Natural killer cell (primary cell): ENCODE measurements at regions not wholly inside any gene's neighbourhood (a gene's known extent, or its start where the extent isn't known, plus 50 kb on each side); places are given as distances from the start of the nearest gene placed in this dataset.

Experiments
- ATAC-seq, 3 donors: fragments of 150-1000 bp in 2 of 3; fragments of 200-7000 bp in 1 of 3; cut with Tn5 transposase; 1 replicate in 1 of 3; 2 replicates in 2 of 3; pipeline ENCODE4 v1.10.0; 2021; ENCODE audit warnings: mild to moderate bottlenecking in 2 of 3, moderate library complexity in 2 of 3
- DNase-seq, 2 donors: peaks; one replicate each; pipeline versions ENCODE4 v3.0.0 to v3.0.0-alpha.2; 2013 to 2021; ENCODE audit warnings: mixed read lengths in 1 of 2
- H3K27ac ChIP-seq: one replicate; pipeline ENCODE4 v1.5.1; 2013; ENCODE audit warnings: mild to moderate bottlenecking, low read length
- H3K27me3 ChIP-seq: one replicate; pipeline ENCODE4 v1.6.1; 2013; ENCODE audit warnings: low read length; ENCODE audit not compliant: control insufficient read depth, insufficient read depth
- H3K36me3 ChIP-seq: one replicate; pipeline ENCODE4 v1.6.1; 2013; ENCODE audit warnings: low read length; ENCODE audit not compliant: control insufficient read depth, insufficient read depth
- H3K4me1 ChIP-seq: one replicate; pipeline ENCODE4 v1.6.1; 2013; ENCODE audit warnings: low read length; ENCODE audit not compliant: control insufficient read depth, insufficient read depth
- H3K4me3 ChIP-seq: one replicate; pipeline ENCODE4 v1.5.1; 2013; ENCODE audit warnings: low read length
- H3K9me3 ChIP-seq: one replicate; pipeline ENCODE4 v1.6.1; 2013; ENCODE audit warnings: low read length; ENCODE audit not compliant: control insufficient read depth, insufficient read depth
- H3K27ac Mint-ChIP-seq, 2 donors: one replicate each; pipeline ENCODE4 v1.8.0; 2022; ENCODE audit warnings: mild to moderate bottlenecking in 2 of 2, mixed read lengths in 2 of 2, moderate library complexity in 1 of 2
- H3K27me3 Mint-ChIP-seq, 2 donors: one replicate each; pipeline ENCODE4 v1.8.0; 2022; ENCODE audit warnings: low read depth in 2 of 2, mixed read lengths in 2 of 2
- H3K36me3 Mint-ChIP-seq: one replicate; pipeline ENCODE4 v1.8.0; 2022; ENCODE audit warnings: mixed read lengths
- H3K4me1 Mint-ChIP-seq, 2 donors: one replicate each; pipeline ENCODE4 v1.8.0; 2022; ENCODE audit warnings: mixed read lengths in 2 of 2
- H3K4me3 Mint-ChIP-seq: one replicate; pipeline ENCODE4 v1.8.0; 2022; ENCODE audit warnings: mild to moderate bottlenecking, moderate library complexity, mixed read lengths
- H3K9me3 Mint-ChIP-seq, 2 donors: one replicate each; pipeline ENCODE4 v1.8.0; 2022; ENCODE audit warnings: mixed read lengths in 2 of 2
- WGBS: methylation state at CpG from one replicate; pipeline ENCODE4 v1.1.7; 2013; ENCODE audit warnings: missing lambda C conversion rate; ENCODE audit not compliant: insufficient coverage; 5-methylcytosine and 5-hydroxymethylcytosine counted together
- intact Hi-C: fragments of 100-400 bp; cut with micrococcal nuclease; formaldehyde crosslinking; loops from one replicate; pipeline ENCODE4 v1.14.2; 2022
- TF ChIP-seq, protein P1 (sequence below): fragments of 200-600 bp; IDR thresholded peaks from one replicate; pipeline ENCODE4 v1.8.0; 2022; ENCODE audit warnings: antibody characterized with exemption

DNA sequence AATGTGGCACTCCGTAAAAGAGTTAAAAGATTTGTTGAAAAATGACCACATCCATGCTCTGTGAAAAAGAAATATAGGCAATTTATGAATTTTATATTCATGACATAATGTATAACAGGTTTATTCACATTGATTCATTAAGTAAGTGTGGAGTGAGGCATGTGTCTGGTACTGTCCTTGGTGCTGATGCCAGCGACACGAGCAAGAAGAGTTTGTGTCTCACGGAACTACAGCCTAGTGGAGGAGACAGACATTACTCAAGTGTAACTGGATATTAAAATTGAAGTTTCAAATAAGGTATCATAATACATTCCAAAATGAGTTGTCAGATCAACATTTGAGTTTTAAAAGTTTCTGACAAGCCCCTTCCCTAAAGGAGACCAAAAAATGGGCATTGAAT lies 122.7 kb upstream of the PRNP start:
- H3K36me3 ChIP-seq: no peaks in the 10 kb centered on the region
- H3K9me3 ChIP-seq: no peaks in the 10 kb centered on the region
- H3K27me3 ChIP-seq: peaks cover 7% of the 10 kb centered on the region
- no peak overlapping the region for H3K27ac ChIP-seq
- intact Hi-C loops: no loop called here
- H3K4me3 ChIP-seq: no peak overlapping the region
- Mint-ChIP-seq H3K36me3 (no peaks in the 10 kb centered on the region), H3K27me3 (peaks cover 23 to 62% of the 10 kb centered on the region in 2 donors), H3K27ac (no peak overlapping the region), H3K4me1 (no peaks in the 10 kb centered on the region), H3K4me3 (no peak overlapping the region), H3K9me3 (no peaks in the 10 kb centered on the region)
- 17% methylated on average over 2 of the region's 4 CpGs for WGBS
- DNase-seq: peak in 1 of 2 donors; percentile 25
- TF ChIP-seq, protein P1, sequence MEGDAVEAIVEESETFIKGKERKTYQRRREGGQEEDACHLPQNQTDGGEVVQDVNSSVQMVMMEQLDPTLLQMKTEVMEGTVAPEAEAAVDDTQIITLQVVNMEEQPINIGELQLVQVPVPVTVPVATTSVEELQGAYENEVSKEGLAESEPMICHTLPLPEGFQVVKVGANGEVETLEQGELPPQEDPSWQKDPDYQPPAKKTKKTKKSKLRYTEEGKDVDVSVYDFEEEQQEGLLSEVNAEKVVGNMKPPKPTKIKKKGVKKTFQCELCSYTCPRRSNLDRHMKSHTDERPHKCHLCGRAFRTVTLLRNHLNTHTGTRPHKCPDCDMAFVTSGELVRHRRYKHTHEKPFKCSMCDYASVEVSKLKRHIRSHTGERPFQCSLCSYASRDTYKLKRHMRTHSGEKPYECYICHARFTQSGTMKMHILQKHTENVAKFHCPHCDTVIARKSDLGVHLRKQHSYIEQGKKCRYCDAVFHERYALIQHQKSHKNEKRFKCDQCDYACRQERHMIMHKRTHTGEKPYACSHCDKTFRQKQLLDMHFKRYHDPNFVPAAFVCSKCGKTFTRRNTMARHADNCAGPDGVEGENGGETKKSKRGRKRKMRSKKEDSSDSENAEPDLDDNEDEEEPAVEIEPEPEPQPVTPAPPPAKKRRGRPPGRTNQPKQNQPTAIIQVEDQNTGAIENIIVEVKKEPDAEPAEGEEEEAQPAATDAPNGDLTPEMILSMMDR: no peak
- no peaks in the 10 kb centered on the region for H3K4me1 ChIP-seq
- peak in 2 of 3 donors; percentile 30 to 44 for ATAC-seq

- Mint-ChIP-seq H3K4me3 (no peak overlapping the region), H3K36me3 (no peaks in the 10 kb centered on the region), H3K27me3 (peaks cover 26 to 67% of the 10 kb centered on the region in 2 donors), H3K9me3 (no peaks in the 10 kb centered on the region), H3K27ac (no peak overlapping the region), H3K4me1 (no peaks in the 10 kb centered on the region)
- Histone ChIP-seq H3K36me3 (no peaks in the 10 kb centered on the region), H3K4me1 (no peaks in the 10 kb centered on the region), H3K27ac (no peak overlapping the region), H3K4me3 (no peak overlapping the region), H3K9me3 (no peaks in the 10 kb centered on the region), H3K27me3 (peaks cover 7% of the 10 kb centered on the region)
- DNase-seq (no peak), ATAC-seq (no peak)
- intact Hi-C loops: no loop called here
- TF ChIP-seq, protein P1: no peak
Observed at GRCh38 chr20:4563031-4563430, 123.2 kb upstream of the PRNP start.

DNA sequence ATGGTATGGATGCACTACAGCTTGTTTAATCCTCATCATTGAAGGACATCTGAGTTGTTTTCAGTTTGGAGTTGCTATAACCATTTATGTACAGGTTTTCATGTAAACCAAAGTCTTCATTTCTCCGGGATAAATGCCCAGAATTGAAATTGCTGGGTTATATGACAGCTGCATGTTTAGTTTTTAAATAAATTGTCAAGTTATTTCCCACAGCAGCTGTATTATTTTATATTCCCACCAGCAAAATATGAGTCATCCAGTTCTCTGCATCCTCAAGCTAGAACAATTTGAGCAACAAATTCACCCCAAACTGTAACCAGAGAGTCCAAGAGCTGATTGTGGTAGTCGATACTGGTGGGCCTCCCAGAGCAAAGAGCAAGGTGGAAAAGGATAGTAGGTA lies 125.6 kb upstream of the PRNP start:
- DNase-seq (no peak), ATAC-seq (no peak)
- H3K4me1 ChIP-seq: no peaks in the 10 kb centered on the region
- H3K36me3 ChIP-seq: no peaks in the 10 kb centered on the region
- no peaks in the 10 kb centered on the region for H3K4me1 Mint-ChIP-seq
- H3K27me3 Mint-ChIP-seq: peaks cover 24 to 74% of the 10 kb centered on the region in 2 donors
- no CpG with 5 or more reads among the region's 2 CpGs for WGBS
- H3K27ac Mint-ChIP-seq: no peak overlapping the region
- H3K27me3 ChIP-seq: peaks cover 6% of the 10 kb centered on the region
- no peaks in the 10 kb centered on the region for H3K9me3 ChIP-seq
- H3K27ac ChIP-seq: no peak overlapping the region
- H3K4me3 Mint-ChIP-seq: no peak overlapping the region
- intact Hi-C loops: no loop called here
- no peaks in the 10 kb centered on the region for H3K36me3 Mint-ChIP-seq
- TF ChIP-seq, protein P1: no peak
- H3K4me3 ChIP-seq: no peak overlapping the region
- no peaks in the 10 kb centered on the region for H3K9me3 Mint-ChIP-seq

DNA sequence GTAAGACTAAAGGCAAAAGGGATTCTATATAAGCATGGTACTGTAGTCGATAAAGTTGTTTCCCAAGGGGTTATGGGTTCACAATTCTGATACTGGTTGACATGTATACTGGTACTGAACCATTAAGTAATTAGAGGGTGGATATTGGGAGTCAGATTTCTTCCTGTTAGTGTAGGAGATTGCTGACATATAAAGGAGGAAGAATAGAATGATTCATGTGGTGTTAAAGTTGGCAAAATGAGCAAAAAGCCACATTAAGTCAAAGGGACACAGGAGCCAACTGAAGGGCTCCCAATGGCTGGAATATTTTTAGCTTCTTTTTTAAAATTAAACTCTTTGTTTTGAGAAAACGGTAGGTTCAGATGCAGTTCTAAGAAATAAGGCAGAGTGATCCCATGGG lies 126.3 kb upstream of the PRNP start:
- H3K27ac ChIP-seq: no peak overlapping the region
- no peak overlapping the region for H3K4me3 ChIP-seq
- H3K27me3 ChIP-seq: peaks cover 10% of the 10 kb centered on the region
- no peak overlapping the region for H3K27ac Mint-ChIP-seq
- H3K36me3 ChIP-seq: no peaks in the 10 kb centered on the region
- no peaks in the 10 kb centered on the region for H3K4me1 Mint-ChIP-seq
- no peak for ATAC-seq
- no peaks in the 10 kb centered on the region for H3K9me3 Mint-ChIP-seq
- DNase-seq: no peak
- intact Hi-C loops: no loop called here
- H3K4me1 ChIP-seq: no peaks in the 10 kb centered on the region
- 79% methylated on average over 2 of the region's 2 CpGs for WGBS
- H3K9me3 ChIP-seq: no peaks in the 10 kb centered on the region
- no peak overlapping the region for H3K4me3 Mint-ChIP-seq
- peaks cover 30 to 76% of the 10 kb centered on the region in 2 donors for H3K27me3 Mint-ChIP-seq
- H3K36me3 Mint-ChIP-seq: no peaks in the 10 kb centered on the region
- TF ChIP-seq, protein P1: no peak
